Naive thymus-derived CD8-positive, alpha-beta T cell (primary cell): ENCODE measurements at regions not wholly inside any gene's neighbourhood (a gene's known extent, or its start where the extent isn't known, plus 50 kb on each side); places are given as distances from the start of the nearest gene placed in this dataset.
"Not testable (repeated sequence)": the region's sequence is repeated elsewhere in the genome, so short reads cannot be mapped to it uniquely, and the experiment has no call there.

Experiments
- ATAC-seq, 2 donors: fragments of 150-1000 bp; cut with Tn5 transposase in 1 of 2; sonication (Bioruptor Pico), chemical (Tn5 transposase) in 1 of 2; 1 replicate in 1 of 2; 2 replicates in 1 of 2; pipeline ENCODE4 v1.10.0; 2021; ENCODE audit warnings: mild to moderate bottlenecking in 2 of 2, moderate library complexity in 2 of 2
- POLR2A ChIA-PET: fragments of 350-600 bp; sonication (Branson Sonifier 250); formaldehyde crosslinking; loops from one replicate; lab custom pipeline; 2021; ENCODE audit warnings: antibody characterized with exemption; lab: Charles Lee
- DNase-seq, 10 donors: peaks; one replicate each; pipeline versions ENCODE4 v3.0.0 to v3.0.0-alpha.2; 2020 to 2022
- H3K27ac Mint-ChIP-seq, 10 donors: one replicate each; pipeline ENCODE4 v1.8.0; 2020 to 2022; ENCODE audit warnings: mild to moderate bottlenecking in 10 of 10, mixed read lengths in 10 of 10, moderate library complexity in 4 of 10, inconsistent platforms in 1 of 10
- H3K27me3 Mint-ChIP-seq, 5 donors: one replicate each; pipeline ENCODE4 v1.8.0; 2021 to 2022; ENCODE audit warnings: mixed read lengths in 5 of 5
- H3K36me3 Mint-ChIP-seq, 3 donors: one replicate each; pipeline ENCODE4 v1.8.0; 2020 to 2022; ENCODE audit warnings: mixed read lengths in 3 of 3, mild to moderate bottlenecking in 2 of 3, inconsistent platforms in 1 of 3
- H3K4me1 Mint-ChIP-seq, 4 donors: one replicate each; pipeline ENCODE4 v1.8.0; 2021 to 2022; ENCODE audit warnings: mixed read lengths in 4 of 4
- H3K4me3 Mint-ChIP-seq, 10 donors: one replicate each; pipeline ENCODE4 v1.8.0; 2020 to 2022; ENCODE audit warnings: mild to moderate bottlenecking in 10 of 10, mixed read lengths in 10 of 10, moderate library complexity in 6 of 10, inconsistent platforms in 1 of 10
- H3K9me3 Mint-ChIP-seq, 9 donors: one replicate each; pipeline ENCODE4 v1.8.0; 2020 to 2022; ENCODE audit warnings: mixed read lengths in 9 of 9, mild to moderate bottlenecking in 3 of 9, inconsistent platforms in 1 of 9, moderate library complexity in 1 of 9

- Mint-ChIP-seq H3K27ac (no peak overlapping the region), H3K4me3 (no peak overlapping the region), H3K36me3 (peaks cover 0 to 4% (median 0%) of the 10 kb centered on the region in 3 donors), H3K4me1 (no peaks in the 10 kb centered on the region), H3K9me3 (peaks cover 0 to 21% (median 5%) of the 10 kb centered on the region in 9 donors), H3K27me3 (no peaks in the 10 kb centered on the region)
- POLR2A ChIA-PET: no interaction called here
- ATAC-seq: no peak
- DNase-seq: no peak
These were observed 570.4 kb upstream of the EYS start for GRCh38 chr6:66277400-66277799.

GRCh38 chr6:66265737-66266136 is 558.7 kb upstream of the EYS start:
- Mint-ChIP-seq H3K36me3 (no peaks in the 10 kb centered on the region), H3K4me1 (no peaks in the 10 kb centered on the region), H3K27ac (no peak overlapping the region), H3K9me3 (peaks cover 0 to 19% (median 8%) of the 10 kb centered on the region in 9 donors), H3K27me3 (no peaks in the 10 kb centered on the region), H3K4me3 (no peak overlapping the region)
- ATAC-seq (no peak), DNase-seq (no peak)
- POLR2A ChIA-PET: no interaction called here

- Mint-ChIP-seq H3K27ac (no peak overlapping the region), H3K27me3 (no peaks in the 10 kb centered on the region), H3K4me1 (no peaks in the 10 kb centered on the region), H3K36me3 (no peaks in the 10 kb centered on the region), H3K4me3 (no peak overlapping the region), H3K9me3 (peaks cover 0 to 30% (median 10%) of the 10 kb centered on the region in 9 donors)
- POLR2A ChIA-PET: no interaction called here
- DNase-seq (no peak), ATAC-seq (no peak)
These were observed 557.4 kb upstream of the EYS start for GRCh38 chr6:66264376-66264775.

- POLR2A ChIA-PET, H3K27ac Mint-ChIP-seq, H3K4me1 Mint-ChIP-seq, ATAC-seq, H3K36me3 Mint-ChIP-seq, H3K27me3 Mint-ChIP-seq, H3K4me3 Mint-ChIP-seq, DNase-seq: not testable (repeated sequence)
- H3K9me3 Mint-ChIP-seq: peaks cover 8 to 49% (median 21%) of the 10 kb centered on the region in 9 donors
These were observed 551.9 kb upstream of the EYS start for GRCh38 chr6:66258731-66259487.

- Mint-ChIP-seq H3K4me3 (no peak overlapping the region), H3K9me3 (peaks cover 0 to 26% (median 15%) of the 10 kb centered on the region in 9 donors), H3K27me3 (no peaks in the 10 kb centered on the region), H3K4me1 (no peaks in the 10 kb centered on the region), H3K27ac (no peak overlapping the region), H3K36me3 (no peaks in the 10 kb centered on the region)
- no peak for DNase-seq
- ATAC-seq: no peak
- POLR2A ChIA-PET: no interaction called here
These were observed 538.2 kb upstream of the EYS start for GRCh38 chr6:66245231-66245630.

- DNase-seq: no peak
- no peak for ATAC-seq
- H3K36me3 Mint-ChIP-seq: no peaks in the 10 kb centered on the region
- H3K27ac Mint-ChIP-seq: no peak overlapping the region
- POLR2A ChIA-PET: no interaction called here
- H3K4me1 Mint-ChIP-seq: no peaks in the 10 kb centered on the region
- H3K4me3 Mint-ChIP-seq: no peak overlapping the region
- no peaks in the 10 kb centered on the region for H3K27me3 Mint-ChIP-seq
- H3K9me3 Mint-ChIP-seq: peaks cover 0 to 14% (median 2%) of the 10 kb centered on the region in 9 donors
These were observed 531.8 kb upstream of the EYS start for GRCh38 chr6:66238851-66239250.

GRCh38 chr6:66232890-66233289 is 525.9 kb upstream of the EYS start:
- Mint-ChIP-seq H3K27ac (no peak overlapping the region), H3K4me1 (no peaks in the 10 kb centered on the region), H3K9me3 (peaks cover 0 to 14% (median 4%) of the 10 kb centered on the region in 9 donors), H3K27me3 (no peaks in the 10 kb centered on the region), H3K36me3 (no peaks in the 10 kb centered on the region), H3K4me3 (no peak overlapping the region)
- POLR2A ChIA-PET: no interaction called here
- ATAC-seq (no peak), DNase-seq (no peak)

- Mint-ChIP-seq H3K9me3 (peaks cover 0 to 13% (median 5%) of the 10 kb centered on the region in 9 donors), H3K27me3 (no peaks in the 10 kb centered on the region), H3K27ac (no peak overlapping the region), H3K4me1 (no peaks in the 10 kb centered on the region), H3K36me3 (no peaks in the 10 kb centered on the region), H3K4me3 (no peak overlapping the region)
- ATAC-seq: no peak
- no peak for DNase-seq
- POLR2A ChIA-PET: no interaction called here
These were observed 523.6 kb upstream of the EYS start for GRCh38 chr6:66230591-66230990.

- ATAC-seq (no peak), DNase-seq (no peak)
- Mint-ChIP-seq H3K27me3 (no peaks in the 10 kb centered on the region), H3K4me1 (no peaks in the 10 kb centered on the region), H3K27ac (no peak overlapping the region), H3K36me3 (no peaks in the 10 kb centered on the region), H3K9me3 (peaks cover 0 to 16% (median 4%) of the 10 kb centered on the region in 9 donors), H3K4me3 (no peak overlapping the region)
- POLR2A ChIA-PET: no interaction called here
These were observed 519.1 kb upstream of the EYS start for GRCh38 chr6:66226109-66226508.

- Mint-ChIP-seq H3K27me3 (no peaks in the 10 kb centered on the region), H3K27ac (no peak overlapping the region), H3K9me3 (peaks cover 0 to 36% (median 13%) of the 10 kb centered on the region in 9 donors), H3K36me3 (peaks cover 0 to 7% (median 0%) of the 10 kb centered on the region in 3 donors), H3K4me3 (no peak overlapping the region), H3K4me1 (no peaks in the 10 kb centered on the region)
- POLR2A ChIA-PET: no interaction called here
- ATAC-seq (no peak), DNase-seq (no peak)
These were observed 503.9 kb upstream of the EYS start for GRCh38 chr6:66210964-66211363.

GRCh38 chr6:66200390-66200789 is 493.4 kb upstream of the EYS start:
- DNase-seq (no peak), ATAC-seq (no peak)
- H3K9me3 Mint-ChIP-seq: peaks cover 0 to 12% (median 4%) of the 10 kb centered on the region in 9 donors
- POLR2A ChIA-PET: no interaction called here
- H3K27ac Mint-ChIP-seq: no peak overlapping the region
- H3K36me3 Mint-ChIP-seq: no peaks in the 10 kb centered on the region
- H3K4me3 Mint-ChIP-seq: no peak overlapping the region
- no peaks in the 10 kb centered on the region for H3K4me1 Mint-ChIP-seq
- no peaks in the 10 kb centered on the region for H3K27me3 Mint-ChIP-seq

GRCh38 chr6:66199171-66199570 is 492.1 kb upstream of the EYS start:
- Mint-ChIP-seq H3K27me3 (no peaks in the 10 kb centered on the region), H3K4me1 (no peaks in the 10 kb centered on the region), H3K4me3 (no peak overlapping the region), H3K9me3 (peaks cover 0 to 12% (median 5%) of the 10 kb centered on the region in 9 donors), H3K27ac (no peak overlapping the region), H3K36me3 (no peaks in the 10 kb centered on the region)
- DNase-seq: no peak
- no peak for ATAC-seq
- POLR2A ChIA-PET: no interaction called here

GRCh38 chr6:66198062-66198624 is 491.1 kb upstream of the EYS start:
- ATAC-seq: no peak
- Mint-ChIP-seq H3K27ac (no peak overlapping the region), H3K27me3 (no peaks in the 10 kb centered on the region), H3K4me3 (no peak overlapping the region), H3K36me3 (no peaks in the 10 kb centered on the region), H3K4me1 (no peaks in the 10 kb centered on the region), H3K9me3 (peaks cover 0 to 11% (median 5%) of the 10 kb centered on the region in 9 donors)
- POLR2A ChIA-PET: no interaction called here
- DNase-seq: no peak

GRCh38 chr6:66190858-66191257 is 483.8 kb upstream of the EYS start:
- H3K36me3 Mint-ChIP-seq: no peaks in the 10 kb centered on the region
- H3K9me3 Mint-ChIP-seq: peaks cover 0 to 15% (median 5%) of the 10 kb centered on the region in 9 donors
- POLR2A ChIA-PET: no interaction called here
- no peak for DNase-seq
- no peaks in the 10 kb centered on the region for H3K4me1 Mint-ChIP-seq
- H3K27me3 Mint-ChIP-seq: no peaks in the 10 kb centered on the region
- no peak for ATAC-seq
- H3K4me3 Mint-ChIP-seq: no peak overlapping the region
- no peak overlapping the region for H3K27ac Mint-ChIP-seq
